SJCRH30 (cell line): ENCODE measurements at regions not wholly inside any gene's neighbourhood (a gene's known extent, or its start where the extent isn't known, plus 50 kb on each side); places are given as distances from the start of the nearest gene placed in this dataset.

Experiments
- DNase-seq, 2 experiments: peaks; one replicate each; pipeline ENCODE4 v3.0.0-alpha.2; 2015 to 2020
- H3K27ac ChIP-seq: fragments of 250-450 bp; sonication (Bioruptor Pico); 2 replicates; pipeline ENCODE4 v1.5.1; 2020; ENCODE audit warnings: mild to moderate bottlenecking, moderate library complexity
- H3K27me3 ChIP-seq: fragments of 250-450 bp; sonication (Bioruptor Pico); 2 replicates; pipeline ENCODE4 v1.5.1; 2020; ENCODE audit warnings: mild to moderate bottlenecking, moderate library complexity
- H3K36me3 ChIP-seq: fragments of 250-450 bp; sonication (Bioruptor Pico); 2 replicates; pipeline ENCODE4 v1.5.1; 2020; ENCODE audit warnings: mild to moderate bottlenecking, moderate library complexity
- H3K4me1 ChIP-seq: fragments of 250-450 bp; sonication (Bioruptor Pico); 2 replicates; pipeline ENCODE4 v1.5.1; 2020; ENCODE audit warnings: mild to moderate bottlenecking, moderate library complexity
- H3K4me3 ChIP-seq: fragments of 250-450 bp; sonication (Bioruptor Pico); 2 replicates; pipeline ENCODE4 v1.5.1; 2020; ENCODE audit warnings: mild to moderate bottlenecking, moderate library complexity
- H3K9me3 ChIP-seq: fragments of 250-450 bp; sonication (Bioruptor Pico); replicated peaks from 2 replicates; pipeline ENCODE4 v1.5.1; 2020; ENCODE audit warnings: mild to moderate bottlenecking, moderate library complexity

- no peaks in the 10 kb centered on the region for H3K27me3 ChIP-seq
- DNase-seq: no peak
- no peaks in the 10 kb centered on the region for H3K9me3 ChIP-seq
- no peaks in the 10 kb centered on the region for H3K36me3 ChIP-seq
- H3K4me3 ChIP-seq: no peak overlapping the region
- H3K4me1 ChIP-seq: no peaks in the 10 kb centered on the region
- no peak overlapping the region for H3K27ac ChIP-seq
Measured at GRCh38 chr15:99921101-99921500, 187.9 kb upstream of the LYSMD4 start.

GRCh38 chr15:99918072-99918471 lies 184.8 kb upstream of the LYSMD4 start:
- DNase-seq: no peak
- H3K9me3 ChIP-seq: no peaks in the 10 kb centered on the region
- H3K4me1 ChIP-seq: no peaks in the 10 kb centered on the region
- H3K4me3 ChIP-seq: no peak overlapping the region
- H3K27me3 ChIP-seq: peaks cover 7% of the 10 kb centered on the region; the same call in 1 of the 2 replicates
- H3K36me3 ChIP-seq: no peaks in the 10 kb centered on the region
- no peak overlapping the region for H3K27ac ChIP-seq

GRCh38 chr15:99917252-99917651 lies 184.0 kb upstream of the LYSMD4 start:
- Histone ChIP-seq H3K9me3 (no peaks in the 10 kb centered on the region), H3K27ac (no peak overlapping the region), H3K36me3 (no peaks in the 10 kb centered on the region), H3K27me3 (peaks cover 7% of the 10 kb centered on the region; the same call in 1 of the 2 replicates), H3K4me3 (no peak overlapping the region), H3K4me1 (no peaks in the 10 kb centered on the region)
- no peak for DNase-seq

GRCh38 chr15:99916668-99917223 lies 183.5 kb upstream of the LYSMD4 start:
- no peaks in the 10 kb centered on the region for H3K9me3 ChIP-seq
- no peak overlapping the region for H3K4me3 ChIP-seq
- no peak for DNase-seq
- no peak overlapping the region for H3K27ac ChIP-seq
- H3K36me3 ChIP-seq: no peaks in the 10 kb centered on the region
- peaks cover 7% of the 10 kb centered on the region; the same call in 1 of the 2 replicates for H3K27me3 ChIP-seq
- no peaks in the 10 kb centered on the region for H3K4me1 ChIP-seq

- Histone ChIP-seq H3K4me1 (no peaks in the 10 kb centered on the region), H3K27ac (no peak overlapping the region), H3K36me3 (no peaks in the 10 kb centered on the region), H3K27me3 (peaks cover 7% of the 10 kb centered on the region; the same call in 1 of the 2 replicates), H3K9me3 (no peaks in the 10 kb centered on the region), H3K4me3 (no peak overlapping the region)
- DNase-seq: no peak
Measured at GRCh38 chr15:99914723-99915122, 181.5 kb upstream of the LYSMD4 start.

- H3K4me3 ChIP-seq: no peak overlapping the region
Measured at GRCh38 chr15:99911816-99912215, 178.6 kb upstream of the LYSMD4 start.

GRCh38 chr15:99909592-99910295 lies 176.5 kb upstream of the LYSMD4 start:
- Histone ChIP-seq H3K4me1 (no peaks in the 10 kb centered on the region), H3K9me3 (no peaks in the 10 kb centered on the region), H3K36me3 (no peaks in the 10 kb centered on the region), H3K27ac (no peak overlapping the region), H3K4me3 (no peak overlapping the region), H3K27me3 (no peaks in the 10 kb centered on the region)
- peak in 1 of 2 experiments; percentile 44 for DNase-seq

More at GRCh38 chr15:99911816-99912215, 178.6 kb upstream of the LYSMD4 start:
- Histone ChIP-seq H3K36me3 (no peaks in the 10 kb centered on the region), H3K4me1 (no peaks in the 10 kb centered on the region), H3K27ac (no peak overlapping the region), H3K27me3 (peaks cover 7% of the 10 kb centered on the region; the same call in 1 of the 2 replicates), H3K9me3 (no peaks in the 10 kb centered on the region)
- no peak for DNase-seq

GRCh38 chr15:99907698-99908097 lies 174.5 kb upstream of the LYSMD4 start:
- Histone ChIP-seq H3K4me3 (no peak overlapping the region), H3K36me3 (no peaks in the 10 kb centered on the region), H3K4me1 (no peaks in the 10 kb centered on the region), H3K27ac (no peak overlapping the region), H3K9me3 (no peaks in the 10 kb centered on the region), H3K27me3 (no peaks in the 10 kb centered on the region)
- no peak for DNase-seq

- Histone ChIP-seq H3K27ac (no peak overlapping the region), H3K27me3 (no peaks in the 10 kb centered on the region), H3K4me1 (no peaks in the 10 kb centered on the region), H3K4me3 (no peak overlapping the region), H3K36me3 (no peaks in the 10 kb centered on the region), H3K9me3 (no peaks in the 10 kb centered on the region)
- no peak for DNase-seq
Measured at GRCh38 chr15:99906793-99907192, 173.6 kb upstream of the LYSMD4 start.

GRCh38 chr15:99906311-99906710 lies 173.1 kb upstream of the LYSMD4 start:
- Histone ChIP-seq H3K4me3 (no peak overlapping the region), H3K4me1 (no peaks in the 10 kb centered on the region), H3K9me3 (no peaks in the 10 kb centered on the region), H3K27ac (no peak overlapping the region), H3K27me3 (no peaks in the 10 kb centered on the region), H3K36me3 (no peaks in the 10 kb centered on the region)
- no peak for DNase-seq

- Histone ChIP-seq H3K4me3 (no peak overlapping the region), H3K4me1 (no peaks in the 10 kb centered on the region), H3K27me3 (no peaks in the 10 kb centered on the region), H3K9me3 (no peaks in the 10 kb centered on the region), H3K27ac (no peak overlapping the region), H3K36me3 (no peaks in the 10 kb centered on the region)
- DNase-seq: no peak
Measured at GRCh38 chr15:99902248-99902928, 169.2 kb upstream of the LYSMD4 start.

GRCh38 chr15:99895956-99896311 lies 162.7 kb upstream of the LYSMD4 start:
- no peaks in the 10 kb centered on the region for H3K27me3 ChIP-seq
- no peaks in the 10 kb centered on the region for H3K9me3 ChIP-seq
- H3K4me1 ChIP-seq: no peaks in the 10 kb centered on the region
- DNase-seq: no peak
- no peak overlapping the region for H3K27ac ChIP-seq
- no peak overlapping the region for H3K4me3 ChIP-seq
- H3K36me3 ChIP-seq: no peaks in the 10 kb centered on the region

GRCh38 chr15:99895189-99895955 lies 162.1 kb upstream of the LYSMD4 start:
- H3K9me3 ChIP-seq: no peaks in the 10 kb centered on the region
- no peaks in the 10 kb centered on the region for H3K27me3 ChIP-seq
- H3K4me1 ChIP-seq: no peaks in the 10 kb centered on the region
- DNase-seq: no peak
- no peaks in the 10 kb centered on the region for H3K36me3 ChIP-seq
- no peak overlapping the region for H3K27ac ChIP-seq
- H3K4me3 ChIP-seq: no peak overlapping the region

GRCh38 chr15:99878835-99879234 lies 145.6 kb upstream of the LYSMD4 start:
- no peak for DNase-seq
- H3K36me3 ChIP-seq: no peaks in the 10 kb centered on the region
- H3K4me1 ChIP-seq: no peaks in the 10 kb centered on the region
- H3K4me3 ChIP-seq: no peak overlapping the region
- H3K27ac ChIP-seq: no peak overlapping the region
- H3K27me3 ChIP-seq: no peaks in the 10 kb centered on the region
- H3K9me3 ChIP-seq: no peaks in the 10 kb centered on the region

- H3K27me3 ChIP-seq: no peaks in the 10 kb centered on the region
- H3K9me3 ChIP-seq: no peaks in the 10 kb centered on the region
- H3K27ac ChIP-seq: no peak overlapping the region
- peaks cover 3% of the 10 kb centered on the region for H3K4me1 ChIP-seq
- H3K4me3 ChIP-seq: no peak overlapping the region
- DNase-seq: peak in 1 of 2 experiments; percentile 73
- no peaks in the 10 kb centered on the region for H3K36me3 ChIP-seq
Measured at GRCh38 chr15:99873451-99873850, 140.2 kb upstream of the LYSMD4 start.
